ENCODE measurements at regions not wholly inside any gene's neighbourhood (a gene's known extent, or its start where the extent isn't known, plus 50 kb on each side); places are given as distances from the start of the nearest gene placed in this dataset.

GRCh38 chr4:19983072-19983471, 268.6 kb upstream of the SLIT2 start (continued):
- TF ChIP-seq, protein P1, sequence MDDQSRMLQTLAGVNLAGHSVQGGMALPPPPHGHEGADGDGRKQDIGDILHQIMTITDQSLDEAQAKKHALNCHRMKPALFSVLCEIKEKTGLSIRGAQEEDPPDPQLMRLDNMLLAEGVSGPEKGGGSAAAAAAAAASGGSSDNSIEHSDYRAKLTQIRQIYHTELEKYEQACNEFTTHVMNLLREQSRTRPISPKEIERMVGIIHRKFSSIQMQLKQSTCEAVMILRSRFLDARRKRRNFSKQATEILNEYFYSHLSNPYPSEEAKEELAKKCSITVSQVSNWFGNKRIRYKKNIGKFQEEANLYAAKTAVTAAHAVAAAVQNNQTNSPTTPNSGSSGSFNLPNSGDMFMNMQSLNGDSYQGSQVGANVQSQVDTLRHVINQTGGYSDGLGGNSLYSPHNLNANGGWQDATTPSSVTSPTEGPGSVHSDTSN (IDR thresholded peaks at IDR 0.05), result peak; percentile 93
- TF ChIP-seq REST (IDR thresholded peaks at IDR 0.05; ENCODE audit: low read depth, low read length) (no peak), RFX5 (IDR thresholded peaks at IDR 0.05; ENCODE audit: low read length) (no peak), MXI1 (IDR thresholded peaks at IDR 0.05; ENCODE audit: low read depth, low read length) (no peak)

- Histone ChIP-seq H3K4me3 (ENCODE audit: low read depth in 2 of 2, low read length in 1 of 2) (no peak overlapping the region), H3K9me3 (no peaks in the 10 kb centered on the region), H3K4me1 (ENCODE audit: control insufficient read depth in 1 of 2, insufficient read depth in 2 of 2, low read depth in 1 of 2, low read length in 1 of 2) (peaks cover 0 to 20% of the 10 kb centered on the region in 2 experiments; a peak in 2 of 4 replicates), H3K9ac (peak overlapping the region; percentile 60), H3K4me2 (peak overlapping the region; percentile 12; the same call in 1 of the 2 replicates), H2AFZ (ENCODE audit: low read depth) (peak overlapping the region; percentile 8; the same call in 1 of the 2 replicates), H3K27ac (ENCODE audit: low read depth in 2 of 2, low read length in 1 of 2) (peak overlapping the region; percentile 72 to 96; a peak in 3 of 4 replicates), H3K36me3 (replicated peaks in 1 of 2; ENCODE audit: control insufficient read depth in 1 of 2, insufficient read depth in 2 of 2, low read length in 1 of 2) (no peaks in the 10 kb centered on the region), H3F3A (replicated peaks; ENCODE audit: insufficient read depth) (peaks cover 36% of the 10 kb centered on the region), H3K9me2 (no peaks in the 10 kb centered on the region), H4K20me1 (ENCODE audit: insufficient read depth) (no peaks in the 10 kb centered on the region), H3K79me2 (ENCODE audit: insufficient read depth) (no peaks in the 10 kb centered on the region), H3K27me3 (ENCODE audit: insufficient read depth) (no peaks in the 10 kb centered on the region)
- 18% methylated on average over 3 of the region's 3 CpGs for WGBS (ENCODE audit: low lambda C conversion rate)
- no peak for DNase-seq
- CTCF ChIA-PET, result interaction anchor here (1.9 kb wide), 1 partner anchor 9 kb away, joined by 4 read pairs; no protein-coding TSS in a partner anchor
- TF ChIP-seq EP300 (IDR thresholded peaks at IDR 0.05; ENCODE audit: borderline replicate concordance in 1 of 2, low read depth in 1 of 2, low read length in 1 of 2) (peak in 1 of 2 experiments; percentile 77; a peak in 1 of 4 replicates), MAX (IDR thresholded peaks at IDR 0.05; ENCODE audit: low read depth) (0 out of 2 replicates have a peak, but pooled peaks have one; percentile 19), JUND (IDR thresholded peaks at IDR 0.05) (peak; percentile 80), RXRA (IDR thresholded peaks at IDR 0.05; ENCODE audit: borderline replicate concordance, low read depth) (peak; percentile 82), FOXM1 (IDR thresholded peaks at IDR 0.05; ENCODE audit: low read depth) (no peak), TCF12 (IDR thresholded peaks at IDR 0.05) (peak; percentile 66), GATA2 (CRISPR knock-in tag; IDR thresholded peaks at IDR 0.05) (no peak), FOSL2 (IDR thresholded peaks at IDR 0.05; ENCODE audit: borderline replicate concordance, low read depth) (peak; percentile 78), MEF2A (IDR thresholded peaks at IDR 0.05; ENCODE audit: borderline replicate concordance, low read depth) (no peak), NFIC (IDR thresholded peaks at IDR 0.05; ENCODE audit: borderline replicate concordance) (peak; percentile 59; the same call in 1 of the 2 replicates), GABPA (IDR thresholded peaks at IDR 0.05; ENCODE audit: low read depth) (no peak)
- TF ChIP-seq, protein P1 (IDR thresholded peaks at IDR 0.05), result peak; percentile 49
- POLR2A ChIA-PET, result no interaction called here
Measured at GRCh38 chr4:19982556-19982955, 269.1 kb upstream of the SLIT2 start.

Measured in SK-N-SH (cell line).